ENCODE measurements at regions not wholly inside any gene's neighbourhood (a gene's known extent, or its start where the extent isn't known, plus 50 kb on each side); places are given as distances from the start of the nearest gene placed in this dataset.
"Not testable (repeated sequence)": the region's sequence is repeated elsewhere in the genome, so short reads cannot be mapped to it uniquely, and the experiment has no call there.

DNA sequence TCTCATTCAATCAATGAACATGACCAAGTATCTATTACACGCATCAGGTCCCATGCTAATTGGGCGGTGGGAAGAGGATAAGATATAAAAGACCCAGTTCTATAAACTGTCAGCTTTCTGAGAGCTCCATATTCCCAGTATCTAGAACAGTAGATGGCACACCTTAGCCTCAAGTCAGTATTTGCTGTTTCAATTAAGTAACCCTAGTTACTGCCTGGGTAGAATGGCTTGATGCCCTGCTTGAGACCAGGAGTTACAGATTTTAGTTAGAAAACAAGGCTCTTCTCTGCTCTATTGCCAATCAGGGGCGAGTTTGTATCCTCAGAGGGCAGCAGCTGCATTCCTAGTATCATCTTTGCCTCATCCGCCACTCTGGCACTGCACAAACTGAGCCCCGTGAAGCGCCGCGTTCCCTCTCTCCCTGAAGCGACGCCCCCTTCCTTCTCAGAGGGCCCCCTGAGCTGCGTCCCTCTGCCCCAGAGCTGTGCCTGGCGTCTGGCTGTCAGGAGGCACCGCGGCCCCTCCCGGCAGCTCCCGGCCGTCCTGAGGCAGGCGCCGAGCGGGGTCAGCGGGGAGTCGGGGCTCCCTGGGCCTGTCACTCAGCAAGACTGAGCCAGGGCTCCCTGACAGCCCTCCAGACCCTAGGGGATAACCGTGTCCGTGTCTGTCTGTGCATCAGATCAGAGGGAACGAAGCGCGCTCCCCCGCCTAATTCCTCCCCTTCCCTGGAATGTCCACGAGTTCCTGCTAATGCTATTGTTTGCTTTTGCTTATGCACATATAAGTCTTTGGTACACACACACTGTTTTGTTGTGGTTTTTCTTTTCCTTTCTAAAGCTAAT, 212.4 kb upstream of the TTC29 start:
- peak in 1 of 2 donors; percentile 51 for DNase-seq (ENCODE audit: low read depth in 2 of 2)

DNA sequence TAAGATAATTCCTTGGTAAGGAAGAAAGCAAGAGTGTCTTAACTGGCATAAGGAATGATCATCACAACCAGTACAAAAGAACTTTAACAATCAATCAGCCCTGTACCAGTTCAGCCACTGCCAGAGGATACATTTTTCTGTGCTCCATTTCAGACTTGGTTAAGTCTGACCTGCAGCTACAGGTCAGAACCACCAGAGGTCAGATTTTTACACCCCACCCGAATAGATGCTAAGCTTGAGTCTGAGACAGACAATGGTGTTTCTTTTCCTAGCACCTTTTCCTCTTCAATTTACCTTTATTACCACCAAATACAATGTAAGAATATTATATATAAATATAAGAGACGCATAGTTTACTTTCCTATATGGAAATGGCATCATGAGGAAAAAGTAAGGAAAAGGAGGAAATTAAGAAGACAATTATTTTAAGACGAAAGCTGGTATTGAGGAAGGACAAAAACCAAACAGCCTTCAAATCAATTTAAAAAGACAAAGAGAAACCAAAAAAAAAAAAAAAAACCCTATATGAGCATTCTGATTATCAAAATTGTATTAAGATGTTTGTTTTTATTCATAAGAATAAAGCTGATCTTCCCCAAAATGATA, 215.3 kb upstream of the TTC29 start:
- DNase-seq (ENCODE audit: low read depth in 2 of 2) = peak; percentile 49 to 77

DNA sequence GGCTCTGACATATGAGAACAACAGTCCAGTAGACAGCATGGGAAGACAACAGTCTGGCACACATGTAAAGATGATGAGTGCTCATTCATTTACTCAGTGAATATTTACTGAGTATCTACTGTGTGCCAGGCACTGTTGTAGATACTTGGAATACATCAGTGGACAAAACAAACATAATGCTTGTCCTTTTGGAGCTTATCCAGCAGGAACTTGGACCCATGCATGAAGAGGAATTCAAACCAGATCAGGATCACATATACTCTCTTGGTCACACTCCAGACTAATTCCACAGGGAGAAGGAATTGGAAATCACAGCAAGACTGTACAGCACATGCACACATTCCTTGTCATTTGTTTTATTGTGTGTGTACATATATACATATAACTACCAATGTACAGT, 217.6 kb upstream of the TTC29 start:
- no peak for DNase-seq (ENCODE audit: low read depth in 2 of 2)

DNA sequence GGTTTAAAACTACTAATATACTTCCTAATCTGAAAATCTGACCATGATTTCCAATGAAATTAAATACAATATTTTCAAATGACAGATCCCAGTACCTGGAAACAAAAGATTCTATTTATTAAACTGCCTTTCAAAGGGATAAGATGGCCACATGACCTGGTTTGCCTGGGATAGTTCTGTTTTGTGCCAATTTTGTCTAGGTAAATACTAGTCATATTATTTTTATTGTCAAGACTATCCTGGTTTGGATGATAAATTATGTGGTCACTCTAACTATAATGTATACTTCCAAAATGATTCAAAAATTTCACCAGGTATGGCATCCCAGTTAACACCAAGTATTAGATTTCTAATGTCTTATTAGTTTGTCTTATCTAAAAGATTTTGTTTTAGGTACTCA, 222.5 kb upstream of the TTC29 start:
- not testable (repeated sequence) for DNase-seq (ENCODE audit: low read depth in 2 of 2)

DNA sequence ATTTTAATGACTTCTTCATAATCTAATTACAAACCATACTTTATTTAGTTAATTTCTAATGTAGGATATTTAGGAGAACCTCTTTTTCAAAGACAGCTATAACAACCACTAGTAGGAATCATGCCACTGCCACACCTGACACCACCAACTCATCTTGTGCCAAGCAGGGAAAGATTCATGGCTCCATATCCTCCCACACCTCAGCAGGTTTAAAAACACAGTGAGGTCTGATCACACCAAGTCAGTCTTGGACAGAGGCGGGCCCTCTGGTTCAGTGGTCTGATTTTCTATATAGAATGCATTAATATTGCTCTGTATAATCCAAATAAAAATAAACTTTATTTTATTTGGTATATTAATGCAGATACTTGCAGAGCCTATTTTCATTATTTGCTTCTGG, 227.7 kb upstream of the TTC29 start:
- no peak for DNase-seq (ENCODE audit: low read depth in 2 of 2)

DNA sequence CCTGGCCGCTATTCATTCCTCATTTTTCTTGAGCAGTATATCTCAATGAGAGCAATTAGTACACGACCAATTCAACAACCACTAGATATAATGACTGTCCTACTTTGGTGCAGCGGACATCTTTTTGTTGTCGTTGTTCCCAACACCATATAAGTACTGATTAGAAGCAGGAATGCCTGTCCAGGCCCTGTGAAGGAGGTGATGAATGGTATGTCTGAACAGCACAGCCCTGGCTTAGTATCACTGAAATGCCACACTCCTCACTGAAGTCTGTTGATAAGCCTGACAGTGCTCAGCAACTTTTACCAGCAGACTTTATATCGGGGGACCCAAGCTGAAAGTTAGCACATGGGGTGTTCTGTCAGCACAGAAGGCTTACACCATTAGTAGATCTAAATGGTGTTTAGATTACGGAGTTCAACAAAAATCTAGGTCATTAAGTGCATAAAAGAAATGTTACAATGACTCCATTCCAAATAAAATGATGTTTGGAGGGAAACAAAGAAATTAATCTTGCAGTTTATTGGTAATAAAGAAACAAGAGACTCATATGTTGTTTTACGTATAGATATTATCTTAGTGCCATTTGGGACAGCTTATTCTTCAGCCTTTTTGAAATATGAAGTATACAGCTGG, 228.3 kb upstream of the TTC29 start:
- DNase-seq (ENCODE audit: low read depth in 2 of 2) = no peak

DNA sequence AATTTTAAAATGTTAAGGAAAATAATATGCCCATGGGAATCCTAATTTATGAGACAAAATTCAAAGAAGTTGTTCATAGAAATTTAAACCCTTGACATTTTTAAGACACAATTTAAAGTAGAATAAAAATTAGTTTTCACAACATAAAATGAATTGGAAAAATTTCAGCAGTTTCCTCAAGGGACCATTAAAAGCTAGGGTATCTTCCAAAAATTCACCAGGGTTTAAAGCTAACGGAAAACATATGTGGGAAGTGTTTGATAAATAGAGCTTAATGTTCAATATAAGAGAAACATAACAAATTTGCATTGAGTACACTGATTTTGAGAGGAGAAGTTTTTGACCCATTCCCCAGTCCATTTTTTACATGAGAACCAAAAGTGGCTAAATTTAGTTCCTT, 228.9 kb upstream of the TTC29 start:
- no peak for DNase-seq (ENCODE audit: low read depth in 2 of 2)

DNA sequence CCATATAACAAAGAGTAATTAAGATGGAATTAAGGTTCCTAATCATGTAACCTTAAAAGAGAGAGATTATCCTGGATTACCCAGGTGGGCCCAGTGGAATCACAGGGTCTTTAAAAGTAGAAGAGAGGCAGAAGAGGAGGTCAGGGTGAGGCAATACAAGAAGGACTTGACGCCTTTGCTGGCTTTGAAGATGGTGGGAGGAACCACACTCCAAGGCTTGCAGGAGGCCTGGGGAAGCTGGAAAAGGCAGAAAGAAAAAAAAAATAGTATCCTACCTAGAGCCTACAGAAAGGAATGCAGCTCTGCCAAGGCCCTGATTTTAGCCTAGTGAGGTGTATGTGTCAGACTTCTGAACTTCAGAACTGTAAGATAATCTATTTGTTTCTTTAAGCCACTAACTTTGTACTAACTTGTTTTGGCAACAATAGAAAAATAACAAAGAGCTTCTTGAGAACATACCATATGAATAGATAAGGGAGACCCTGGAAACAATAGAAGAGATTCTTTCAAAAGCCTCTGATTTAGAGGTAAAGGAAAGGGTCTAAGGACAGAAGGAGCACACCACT, 229.9 kb upstream of the TTC29 start:
- DNase-seq (ENCODE audit: low read depth in 2 of 2) = no peak

DNA sequence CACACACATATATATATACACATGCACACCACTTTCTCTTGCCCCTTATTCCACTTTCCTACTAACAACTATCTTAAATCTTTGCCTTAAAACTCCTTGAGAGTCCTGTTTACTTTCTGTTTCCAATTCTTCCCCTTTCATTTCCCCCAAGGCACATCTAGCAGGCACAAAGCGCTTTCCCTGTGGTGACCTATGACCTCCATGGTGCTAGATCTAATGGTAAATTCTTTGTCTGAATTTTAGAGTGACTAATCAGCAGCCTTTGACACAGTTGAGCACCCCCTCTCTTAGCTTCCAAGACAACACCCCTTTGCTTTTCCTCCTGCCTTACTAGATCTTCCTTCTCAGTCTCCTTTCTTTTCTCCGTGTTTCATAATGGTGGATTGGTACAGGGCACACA, 236.4 kb upstream of the TTC29 start:
- DNase-seq (ENCODE audit: low read depth in 2 of 2) = no peak

DNA sequence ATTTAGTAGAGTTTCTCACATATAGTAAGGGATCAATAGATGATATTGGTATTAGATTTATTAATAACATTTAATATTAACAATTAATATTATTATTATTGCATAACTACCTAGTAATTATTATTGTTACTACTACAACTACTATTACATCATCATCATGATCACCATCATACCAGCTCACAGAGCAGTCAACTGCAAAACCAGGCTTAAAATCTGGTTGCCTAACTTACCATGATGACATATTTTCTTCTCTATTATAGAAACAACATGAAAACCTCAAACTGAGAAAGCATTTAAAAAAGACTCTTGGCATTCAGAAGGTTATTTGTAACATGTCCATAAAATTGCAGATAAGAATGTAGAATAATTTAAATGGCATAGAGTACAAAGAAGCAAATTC, 247.0 kb upstream of the TTC29 start:
- DNase-seq (ENCODE audit: low read depth in 2 of 2) = no peak

DNA sequence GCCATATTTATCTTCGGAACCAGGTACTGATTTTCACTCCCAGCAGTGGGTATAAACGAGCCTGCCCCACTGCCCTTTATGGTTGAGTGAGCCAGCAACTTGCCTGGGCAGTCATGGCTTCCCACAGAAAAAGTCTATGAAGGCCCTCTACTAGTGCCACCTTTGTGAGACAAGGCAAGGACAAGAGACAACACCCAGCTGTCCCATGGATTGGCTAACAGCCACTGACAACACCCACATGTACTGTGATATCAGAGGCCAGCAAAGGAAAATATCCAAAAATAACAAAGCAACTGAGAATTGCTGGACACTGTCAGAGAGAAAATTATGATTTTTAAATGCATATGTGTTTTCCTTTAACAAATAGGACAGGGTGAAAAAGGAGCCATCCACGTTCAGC, 248.4 kb upstream of the TTC29 start:
- no peak for DNase-seq (ENCODE audit: low read depth in 2 of 2)

DNA sequence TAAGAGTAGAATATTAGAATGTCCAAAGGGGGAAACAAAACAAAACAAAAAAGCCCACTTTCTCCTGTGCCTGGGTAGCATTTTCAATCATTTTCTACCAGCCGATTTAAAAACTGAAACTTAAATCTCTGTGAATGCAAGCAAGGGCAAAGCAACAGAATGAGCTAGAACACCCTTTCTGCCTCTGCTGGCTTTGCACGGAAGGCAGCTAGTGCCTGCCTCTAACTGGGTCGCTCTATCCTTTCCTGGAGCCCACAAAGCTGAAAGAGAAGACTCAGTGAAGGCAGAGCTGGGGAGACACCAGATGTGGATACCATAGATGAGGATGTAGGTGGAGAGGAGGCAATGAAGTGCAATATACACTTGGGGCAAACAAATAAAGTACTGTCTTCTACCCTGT, 248.9 kb upstream of the TTC29 start:
- no peak for DNase-seq (ENCODE audit: low read depth in 2 of 2)

DNA sequence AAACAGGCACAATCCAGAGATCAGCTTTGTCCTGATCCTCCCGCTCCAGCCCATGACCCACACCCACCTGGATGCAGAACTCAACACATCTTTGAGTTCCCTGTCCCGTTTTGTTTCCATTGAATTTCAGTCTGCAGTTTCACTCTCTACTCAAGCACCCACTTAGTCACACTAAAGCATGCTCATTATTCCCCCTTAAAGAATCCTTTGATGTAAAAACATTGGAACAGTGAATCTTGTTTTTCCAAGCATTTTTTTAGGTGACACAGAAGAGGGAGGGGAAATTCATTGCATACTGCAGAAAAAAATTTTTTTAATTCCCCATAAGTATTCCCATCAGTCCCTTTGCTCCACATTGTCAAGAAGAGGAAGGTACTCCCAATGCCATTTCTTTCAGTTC, 249.7 kb upstream of the TTC29 start:
- DNase-seq (ENCODE audit: low read depth in 2 of 2) = no peak

DNA sequence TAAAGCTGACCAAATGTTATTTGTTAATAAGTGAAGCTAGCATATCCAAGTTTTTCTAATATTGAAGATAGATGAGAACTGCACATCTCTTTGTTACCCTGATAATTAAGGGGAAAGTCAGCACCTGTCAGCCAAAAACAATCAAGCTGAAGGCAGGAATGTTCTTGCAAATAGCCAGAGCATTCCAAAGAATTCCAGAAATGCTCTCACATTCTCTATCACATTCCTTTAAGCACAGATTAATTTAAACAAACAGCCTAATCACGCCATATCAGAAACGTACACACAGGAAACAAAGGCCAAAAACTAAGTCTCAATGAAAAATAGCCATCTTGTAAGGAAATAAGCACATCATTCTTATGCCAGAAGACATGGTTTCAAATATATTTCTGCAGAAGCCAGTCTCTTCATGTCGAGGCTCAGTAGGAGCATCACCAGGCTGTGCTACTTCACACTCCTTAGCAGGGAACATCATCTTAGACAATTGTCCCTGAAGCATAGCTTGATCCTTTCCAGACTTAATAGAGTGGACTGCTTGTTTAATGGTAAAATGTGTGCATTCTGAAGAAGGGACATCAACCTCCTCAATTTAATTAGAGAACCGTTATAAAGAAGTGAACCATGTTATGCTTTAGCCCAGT, 252.9 kb upstream of the TTC29 start:
- peak in 1 of 2 donors; percentile 59 for DNase-seq (ENCODE audit: low read depth in 2 of 2)

DNA sequence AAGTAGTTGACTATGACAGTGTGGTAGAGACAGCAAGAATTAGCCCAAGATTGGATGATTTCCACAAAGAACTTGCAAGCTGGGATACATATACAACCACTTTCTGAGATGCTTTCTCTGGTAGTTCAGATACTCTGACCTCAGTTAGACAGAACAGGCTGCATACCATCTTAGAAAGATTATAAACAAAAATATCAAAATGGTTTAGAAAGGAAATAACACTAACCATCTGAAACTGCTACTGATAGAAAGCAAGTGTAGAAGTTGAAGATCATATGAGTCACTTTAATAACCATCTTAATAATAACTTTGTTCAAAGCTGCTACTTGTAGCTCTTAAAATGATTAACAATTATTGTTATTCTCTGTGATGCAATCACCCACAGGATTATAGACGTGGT, 255.4 kb upstream of the TTC29 start:
- no peak for DNase-seq (ENCODE audit: low read depth in 2 of 2)

DNA sequence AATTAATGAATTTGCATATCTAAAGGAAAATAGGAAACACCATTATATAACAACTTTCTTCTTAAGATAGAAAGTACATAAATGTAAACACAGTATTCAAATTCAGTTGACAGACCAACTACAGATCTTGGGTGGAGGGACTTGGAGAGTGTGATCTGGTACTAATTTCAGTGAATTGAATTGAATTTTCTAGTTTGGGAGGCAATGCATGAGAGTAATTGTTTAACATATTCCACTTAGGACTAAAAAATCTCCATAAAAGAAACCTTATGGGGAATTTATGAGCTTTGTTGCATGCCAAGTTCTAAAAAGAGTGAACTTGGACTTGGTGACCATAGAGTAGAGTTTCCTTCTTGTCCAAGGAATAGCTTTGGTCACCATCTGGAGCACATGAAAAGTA, 261.1 kb upstream of the TTC29 start:
- no peak for DNase-seq (ENCODE audit: low read depth in 2 of 2)

DNA sequence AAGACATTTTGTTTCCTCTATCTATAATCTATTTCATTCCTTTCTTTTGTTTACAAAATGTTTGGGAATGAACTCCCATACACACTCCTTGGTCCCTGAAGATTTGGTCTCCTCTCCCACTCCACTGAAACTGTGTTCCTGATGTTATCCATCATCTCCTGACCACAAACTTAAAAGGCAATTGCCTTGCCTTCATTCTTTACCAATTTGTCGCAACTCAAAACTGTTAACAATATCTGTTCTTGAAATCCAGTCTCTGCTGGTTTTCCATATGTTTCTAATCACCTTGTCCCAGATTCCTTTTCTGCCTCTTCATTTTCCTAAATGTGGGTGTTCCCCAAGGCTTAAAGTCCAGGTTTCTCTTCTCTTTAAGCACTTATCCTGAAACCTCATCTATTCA, 262.2 kb upstream of the TTC29 start:
- no peak for DNase-seq (ENCODE audit: low read depth in 2 of 2)

DNA sequence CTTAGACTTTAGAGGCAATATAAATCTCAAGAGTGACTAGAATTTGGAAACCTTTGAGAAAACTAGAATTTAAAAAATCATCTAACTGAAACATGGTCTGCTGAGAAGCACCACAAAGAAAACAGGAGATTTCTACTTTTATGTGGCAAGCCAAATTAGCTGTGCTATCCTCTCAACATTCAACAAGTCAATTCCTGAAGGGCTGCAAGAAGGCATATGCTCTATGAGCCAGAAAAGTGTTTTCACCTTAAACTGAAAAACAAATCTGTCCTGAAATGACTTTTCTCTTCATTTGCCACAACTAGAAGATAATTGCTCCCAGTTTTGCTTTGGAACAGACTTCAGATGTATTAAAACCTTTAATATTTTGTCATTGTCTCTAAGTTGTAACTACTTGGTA, 263.2 kb upstream of the EDNRA start:
- DNase-seq (ENCODE audit: low read depth in 2 of 2) = no peak

DNA sequence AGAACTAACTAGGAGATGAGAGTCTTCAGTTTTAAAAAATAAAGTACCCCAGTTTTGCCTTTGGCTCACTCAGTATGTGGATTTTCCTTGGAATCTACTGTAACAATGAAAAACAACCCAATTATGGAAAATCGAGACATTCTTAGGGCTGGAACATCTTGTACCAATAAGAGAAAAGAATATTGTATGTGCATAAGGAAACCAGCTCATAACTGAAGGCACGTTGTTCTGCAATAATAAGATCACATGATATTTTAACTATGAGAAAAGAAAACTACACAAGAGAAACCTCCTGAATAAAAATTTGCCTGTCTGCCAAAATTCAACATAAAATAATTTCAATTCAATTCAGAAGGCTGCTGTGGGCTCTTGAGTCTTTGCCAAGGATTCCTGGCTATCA, 261.8 kb upstream of the EDNRA start:
- DNase-seq (ENCODE audit: low read depth in 2 of 2) = no peak

DNA sequence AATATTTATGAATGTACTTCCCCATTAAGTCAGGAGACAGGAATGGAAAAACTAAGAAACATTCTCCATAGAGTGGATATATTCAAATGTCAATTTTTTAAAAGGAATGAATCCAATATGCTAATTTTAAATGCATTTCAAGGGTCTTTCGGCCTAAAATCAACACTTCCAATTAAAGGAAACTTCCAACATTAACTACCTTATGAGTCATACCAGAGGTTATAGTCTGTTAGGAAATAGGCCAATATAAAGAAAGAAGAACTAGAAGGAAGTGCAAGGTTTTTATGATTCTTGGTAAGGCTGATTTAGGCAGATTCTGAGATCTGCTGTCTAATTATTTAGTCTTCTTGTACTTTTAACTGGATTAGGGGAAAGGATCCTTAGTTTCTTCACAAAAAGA, 260.1 kb upstream of the EDNRA start:
- no peak for DNase-seq (ENCODE audit: low read depth in 2 of 2)

DNA sequence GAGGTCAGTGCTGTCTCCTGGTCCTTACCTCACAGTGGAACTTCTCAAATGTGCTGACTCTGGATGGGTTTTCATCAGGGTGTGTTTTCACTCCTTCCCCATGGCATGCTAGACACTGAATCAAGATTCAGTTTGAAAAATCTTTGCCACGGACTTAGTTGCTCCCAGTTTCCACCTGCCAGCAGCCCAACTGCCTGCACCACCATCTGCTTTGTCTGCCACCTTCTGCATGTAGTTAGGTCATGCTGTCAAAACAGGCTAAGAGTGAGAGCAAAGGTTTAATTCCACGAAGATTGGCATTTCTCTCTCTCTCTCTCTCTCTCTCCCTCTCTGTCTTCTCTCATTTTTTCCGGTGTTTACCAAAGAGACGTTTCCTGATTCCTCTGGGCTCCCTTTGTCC, 258.0 kb upstream of the EDNRA start:
- DNase-seq (ENCODE audit: low read depth in 2 of 2) = no peak

DNA sequence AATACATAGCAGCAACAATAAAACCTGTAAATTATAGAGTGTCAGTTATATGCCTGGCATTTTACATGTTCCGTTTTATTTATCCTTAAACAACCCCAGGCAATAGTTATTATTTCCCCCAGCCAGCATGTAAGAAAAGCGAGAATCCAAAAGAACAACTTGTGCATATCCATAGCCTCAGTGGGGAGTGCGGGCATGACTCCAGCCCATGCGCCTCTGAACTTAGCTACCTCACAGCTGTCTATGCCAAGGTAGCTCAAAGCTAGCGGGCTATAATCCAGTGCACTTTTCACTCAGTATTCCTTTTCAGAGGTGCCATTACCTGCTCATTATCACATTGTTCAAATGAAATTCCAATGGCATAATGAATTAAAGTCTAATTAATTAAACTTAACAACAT, 257.3 kb upstream of the EDNRA start:
- no peak for DNase-seq (ENCODE audit: low read depth in 2 of 2)
